ENCODE measurements at regions not wholly inside any gene's neighbourhood (a gene's known extent, or its start where the extent isn't known, plus 50 kb on each side); places are given as distances from the start of the nearest gene placed in this dataset.

DNA sequence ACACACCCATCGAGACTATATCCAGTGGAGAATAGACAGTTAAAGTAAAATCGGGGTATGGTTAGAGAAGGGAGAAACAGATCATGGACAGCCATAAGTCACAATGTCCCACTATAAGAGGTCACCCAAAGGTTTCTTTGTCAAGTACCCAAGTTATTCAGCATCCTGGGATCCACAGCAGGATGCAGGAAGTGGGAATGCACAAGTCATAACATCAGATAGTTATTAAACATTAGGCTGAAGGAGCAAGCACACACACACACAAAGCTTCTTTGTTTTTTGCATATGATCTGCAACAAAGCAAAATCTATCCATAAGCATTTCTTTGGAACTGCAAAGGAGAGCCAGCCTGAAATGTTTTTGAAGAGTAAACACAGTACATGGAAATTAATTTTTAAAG, 111.6 kb downstream of the NOC3L start:
- no peaks in the 10 kb centered on the region for H3K4me1 ChIP-seq (ENCODE audit: insufficient read depth)
- no peaks in the 10 kb centered on the region for H3K9me2 ChIP-seq (ENCODE audit: insufficient read depth)
- H3K27me3 Mint-ChIP-seq (ENCODE audit: insufficient read depth, low read depth, poor library complexity), result peaks cover 3% of the 10 kb centered on the region
- no peak overlapping the region for H3K27ac Mint-ChIP-seq
- no peak for DNase-seq (ENCODE audit: low spot score)
- no peak overlapping the region for H3K4me2 ChIP-seq
- H3K4me1 Mint-ChIP-seq, result peaks cover 2% of the 10 kb centered on the region; the same call in 1 of the 3 replicates
- H3K9me3 Mint-ChIP-seq, result no peaks in the 10 kb centered on the region
- H3K4me3 Mint-ChIP-seq, result no peak overlapping the region
- no peak for TF ChIP-seq EZH2phosphoT487 (IDR thresholded peaks at IDR 0.05; ENCODE audit: unreplicated experiment)
- TF ChIP-seq, protein P1, sequence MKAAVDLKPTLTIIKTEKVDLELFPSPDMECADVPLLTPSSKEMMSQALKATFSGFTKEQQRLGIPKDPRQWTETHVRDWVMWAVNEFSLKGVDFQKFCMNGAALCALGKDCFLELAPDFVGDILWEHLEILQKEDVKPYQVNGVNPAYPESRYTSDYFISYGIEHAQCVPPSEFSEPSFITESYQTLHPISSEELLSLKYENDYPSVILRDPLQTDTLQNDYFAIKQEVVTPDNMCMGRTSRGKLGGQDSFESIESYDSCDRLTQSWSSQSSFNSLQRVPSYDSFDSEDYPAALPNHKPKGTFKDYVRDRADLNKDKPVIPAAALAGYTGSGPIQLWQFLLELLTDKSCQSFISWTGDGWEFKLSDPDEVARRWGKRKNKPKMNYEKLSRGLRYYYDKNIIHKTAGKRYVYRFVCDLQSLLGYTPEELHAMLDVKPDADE (IDR thresholded peaks at IDR 0.05), result no peak
- no peak for TF ChIP-seq JUNB (IDR thresholded peaks at IDR 0.05; ENCODE audit: unreplicated experiment)
- TF ChIP-seq, protein P2, sequence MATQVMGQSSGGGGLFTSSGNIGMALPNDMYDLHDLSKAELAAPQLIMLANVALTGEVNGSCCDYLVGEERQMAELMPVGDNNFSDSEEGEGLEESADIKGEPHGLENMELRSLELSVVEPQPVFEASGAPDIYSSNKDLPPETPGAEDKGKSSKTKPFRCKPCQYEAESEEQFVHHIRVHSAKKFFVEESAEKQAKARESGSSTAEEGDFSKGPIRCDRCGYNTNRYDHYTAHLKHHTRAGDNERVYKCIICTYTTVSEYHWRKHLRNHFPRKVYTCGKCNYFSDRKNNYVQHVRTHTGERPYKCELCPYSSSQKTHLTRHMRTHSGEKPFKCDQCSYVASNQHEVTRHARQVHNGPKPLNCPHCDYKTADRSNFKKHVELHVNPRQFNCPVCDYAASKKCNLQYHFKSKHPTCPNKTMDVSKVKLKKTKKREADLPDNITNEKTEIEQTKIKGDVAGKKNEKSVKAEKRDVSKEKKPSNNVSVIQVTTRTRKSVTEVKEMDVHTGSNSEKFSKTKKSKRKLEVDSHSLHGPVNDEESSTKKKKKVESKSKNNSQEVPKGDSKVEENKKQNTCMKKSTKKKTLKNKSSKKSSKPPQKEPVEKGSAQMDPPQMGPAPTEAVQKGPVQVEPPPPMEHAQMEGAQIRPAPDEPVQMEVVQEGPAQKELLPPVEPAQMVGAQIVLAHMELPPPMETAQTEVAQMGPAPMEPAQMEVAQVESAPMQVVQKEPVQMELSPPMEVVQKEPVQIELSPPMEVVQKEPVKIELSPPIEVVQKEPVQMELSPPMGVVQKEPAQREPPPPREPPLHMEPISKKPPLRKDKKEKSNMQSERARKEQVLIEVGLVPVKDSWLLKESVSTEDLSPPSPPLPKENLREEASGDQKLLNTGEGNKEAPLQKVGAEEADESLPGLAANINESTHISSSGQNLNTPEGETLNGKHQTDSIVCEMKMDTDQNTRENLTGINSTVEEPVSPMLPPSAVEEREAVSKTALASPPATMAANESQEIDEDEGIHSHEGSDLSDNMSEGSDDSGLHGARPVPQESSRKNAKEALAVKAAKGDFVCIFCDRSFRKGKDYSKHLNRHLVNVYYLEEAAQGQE (IDR thresholded peaks at IDR 0.05; ENCODE audit: unreplicated experiment), result no peak
- TF ChIP-seq, protein P3, sequence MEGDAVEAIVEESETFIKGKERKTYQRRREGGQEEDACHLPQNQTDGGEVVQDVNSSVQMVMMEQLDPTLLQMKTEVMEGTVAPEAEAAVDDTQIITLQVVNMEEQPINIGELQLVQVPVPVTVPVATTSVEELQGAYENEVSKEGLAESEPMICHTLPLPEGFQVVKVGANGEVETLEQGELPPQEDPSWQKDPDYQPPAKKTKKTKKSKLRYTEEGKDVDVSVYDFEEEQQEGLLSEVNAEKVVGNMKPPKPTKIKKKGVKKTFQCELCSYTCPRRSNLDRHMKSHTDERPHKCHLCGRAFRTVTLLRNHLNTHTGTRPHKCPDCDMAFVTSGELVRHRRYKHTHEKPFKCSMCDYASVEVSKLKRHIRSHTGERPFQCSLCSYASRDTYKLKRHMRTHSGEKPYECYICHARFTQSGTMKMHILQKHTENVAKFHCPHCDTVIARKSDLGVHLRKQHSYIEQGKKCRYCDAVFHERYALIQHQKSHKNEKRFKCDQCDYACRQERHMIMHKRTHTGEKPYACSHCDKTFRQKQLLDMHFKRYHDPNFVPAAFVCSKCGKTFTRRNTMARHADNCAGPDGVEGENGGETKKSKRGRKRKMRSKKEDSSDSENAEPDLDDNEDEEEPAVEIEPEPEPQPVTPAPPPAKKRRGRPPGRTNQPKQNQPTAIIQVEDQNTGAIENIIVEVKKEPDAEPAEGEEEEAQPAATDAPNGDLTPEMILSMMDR (conservative IDR thresholded peaks at IDR 0.05; ENCODE audit: low read depth in 2 of 2), result no peak
- TF ChIP-seq ZNF114 (CRISPR knock-in tag; IDR thresholded peaks at IDR 0.05), result no peak
- no peak for TF ChIP-seq EZH2 (IDR thresholded peaks at IDR 0.05; ENCODE audit: low read depth, unreplicated experiment)
- no peak for TF ChIP-seq CREB1 (CRISPR knock-in tag; IDR thresholded peaks at IDR 0.05; ENCODE audit: low read depth)
- TF ChIP-seq POLR2AphosphoS5 (IDR thresholded peaks at IDR 0.05; ENCODE audit: low read depth), result no peak
- no peak for TF ChIP-seq STAT1 (IDR thresholded peaks at IDR 0.05; ENCODE audit: unreplicated experiment)
- TF ChIP-seq, protein P4, sequence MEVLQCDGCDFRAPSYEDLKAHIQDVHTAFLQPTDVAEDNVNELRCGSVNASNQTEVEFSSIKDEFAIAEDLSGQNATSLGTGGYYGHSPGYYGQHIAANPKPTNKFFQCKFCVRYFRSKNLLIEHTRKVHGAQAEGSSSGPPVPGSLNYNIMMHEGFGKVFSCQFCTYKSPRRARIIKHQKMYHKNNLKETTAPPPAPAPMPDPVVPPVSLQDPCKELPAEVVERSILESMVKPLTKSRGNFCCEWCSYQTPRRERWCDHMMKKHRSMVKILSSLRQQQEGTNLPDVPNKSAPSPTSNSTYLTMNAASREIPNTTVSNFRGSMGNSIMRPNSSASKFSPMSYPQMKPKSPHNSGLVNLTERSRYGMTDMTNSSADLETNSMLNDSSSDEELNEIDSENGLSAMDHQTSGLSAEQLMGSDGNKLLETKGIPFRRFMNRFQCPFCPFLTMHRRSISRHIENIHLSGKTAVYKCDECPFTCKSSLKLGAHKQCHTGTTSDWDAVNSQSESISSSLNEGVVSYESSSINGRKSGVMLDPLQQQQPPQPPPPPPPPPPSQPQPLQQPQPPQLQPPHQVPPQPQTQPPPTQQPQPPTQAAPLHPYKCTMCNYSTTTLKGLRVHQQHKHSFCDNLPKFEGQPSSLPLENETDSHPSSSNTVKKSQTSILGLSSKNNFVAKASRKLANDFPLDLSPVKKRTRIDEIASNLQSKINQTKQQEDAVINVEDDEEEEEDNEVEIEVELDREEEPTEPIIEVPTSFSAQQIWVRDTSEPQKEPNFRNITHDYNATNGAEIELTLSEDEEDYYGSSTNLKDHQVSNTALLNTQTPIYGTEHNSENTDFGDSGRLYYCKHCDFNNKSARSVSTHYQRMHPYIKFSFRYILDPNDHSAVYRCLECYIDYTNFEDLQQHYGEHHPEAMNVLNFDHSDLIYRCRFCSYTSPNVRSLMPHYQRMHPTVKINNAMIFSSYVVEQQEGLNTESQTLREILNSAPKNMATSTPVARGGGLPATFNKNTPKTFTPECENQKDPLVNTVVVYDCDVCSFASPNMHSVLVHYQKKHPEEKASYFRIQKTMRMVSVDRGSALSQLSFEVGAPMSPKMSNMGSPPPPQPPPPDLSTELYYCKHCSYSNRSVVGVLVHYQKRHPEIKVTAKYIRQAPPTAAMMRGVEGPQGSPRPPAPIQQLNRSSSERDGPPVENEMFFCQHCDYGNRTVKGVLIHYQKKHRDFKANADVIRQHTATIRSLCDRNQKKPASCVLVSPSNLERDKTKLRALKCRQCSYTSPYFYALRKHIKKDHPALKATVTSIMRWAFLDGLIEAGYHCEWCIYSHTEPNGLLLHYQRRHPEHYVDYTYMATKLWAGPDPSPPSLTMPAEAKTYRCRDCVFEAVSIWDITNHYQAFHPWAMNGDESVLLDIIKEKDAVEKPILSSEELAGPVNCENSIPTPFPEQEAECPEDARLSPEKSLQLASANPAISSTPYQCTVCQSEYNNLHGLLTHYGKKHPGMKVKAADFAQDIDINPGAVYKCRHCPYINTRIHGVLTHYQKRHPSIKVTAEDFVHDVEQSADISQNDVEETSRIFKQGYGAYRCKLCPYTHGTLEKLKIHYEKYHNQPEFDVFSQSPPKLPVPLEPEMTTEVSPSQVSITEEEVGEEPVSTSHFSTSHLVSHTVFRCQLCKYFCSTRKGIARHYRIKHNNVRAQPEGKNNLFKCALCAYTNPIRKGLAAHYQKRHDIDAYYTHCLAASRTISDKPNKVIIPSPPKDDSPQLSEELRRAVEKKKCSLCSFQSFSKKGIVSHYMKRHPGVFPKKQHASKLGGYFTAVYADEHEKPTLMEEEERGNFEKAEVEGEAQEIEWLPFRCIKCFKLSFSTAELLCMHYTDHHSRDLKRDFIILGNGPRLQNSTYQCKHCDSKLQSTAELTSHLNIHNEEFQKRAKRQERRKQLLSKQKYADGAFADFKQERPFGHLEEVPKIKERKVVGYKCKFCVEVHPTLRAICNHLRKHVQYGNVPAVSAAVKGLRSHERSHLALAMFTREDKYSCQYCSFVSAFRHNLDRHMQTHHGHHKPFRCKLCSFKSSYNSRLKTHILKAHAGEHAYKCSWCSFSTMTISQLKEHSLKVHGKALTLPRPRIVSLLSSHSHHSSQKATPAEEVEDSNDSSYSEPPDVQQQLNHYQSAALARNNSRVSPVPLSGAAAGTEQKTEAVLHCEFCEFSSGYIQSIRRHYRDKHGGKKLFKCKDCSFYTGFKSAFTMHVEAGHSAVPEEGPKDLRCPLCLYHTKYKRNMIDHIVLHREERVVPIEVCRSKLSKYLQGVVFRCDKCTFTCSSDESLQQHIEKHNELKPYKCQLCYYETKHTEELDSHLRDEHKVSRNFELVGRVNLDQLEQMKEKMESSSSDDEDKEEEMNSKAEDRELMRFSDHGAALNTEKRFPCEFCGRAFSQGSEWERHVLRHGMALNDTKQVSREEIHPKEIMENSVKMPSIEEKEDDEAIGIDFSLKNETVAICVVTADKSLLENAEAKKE (CRISPR knock-in tag; IDR thresholded peaks at IDR 0.05), result no peak
- TF ChIP-seq ZNF331 (CRISPR knock-in tag; IDR thresholded peaks at IDR 0.05; ENCODE audit: low read depth), result no peak
- no peak for TF ChIP-seq NANOG (IDR thresholded peaks at IDR 0.05; ENCODE audit: borderline replicate concordance)
- no peaks in the 10 kb centered on the region for H3K36me3 ChIP-seq (ENCODE audit: insufficient read depth)
- no peak overlapping the region for H3K27ac ChIP-seq (ENCODE audit: low read depth)
- H3K4me3 ChIP-seq, result no peak overlapping the region
- H3F3A ChIP-seq (replicated peaks; ENCODE audit: low read depth), result no peaks in the 10 kb centered on the region
- no peak for ATAC-seq
- H3K36me3 Mint-ChIP-seq (ENCODE audit: low read depth), result no peaks in the 10 kb centered on the region
- no peaks in the 10 kb centered on the region for H3K79me2 ChIP-seq (replicated peaks; ENCODE audit: insufficient read depth)
- no peaks in the 10 kb centered on the region for H4K20me1 ChIP-seq (replicated peaks; ENCODE audit: insufficient read depth)
- no peak overlapping the region for H2AFZ ChIP-seq
- H3K27me3 ChIP-seq (ENCODE audit: insufficient read depth), result no peaks in the 10 kb centered on the region

Data from GM23338 (cell line).